NCI-H187 (cell line): ENCODE measurements at regions not wholly inside any gene's neighbourhood (a gene's known extent, or its start where the extent isn't known, plus 50 kb on each side); places are given as distances from the start of the nearest gene placed in this dataset.

Source experiments
- DNase-seq, 2 experiments: peaks; one replicate each; lab custom pipeline; 2025; lab: John Stamatoyannopoulos, UW

- no peak for DNase-seq
Measured at GRCh38 chr6:102407886-102408741, 1014.6 kb downstream of the GRIK2 start.

DNA sequence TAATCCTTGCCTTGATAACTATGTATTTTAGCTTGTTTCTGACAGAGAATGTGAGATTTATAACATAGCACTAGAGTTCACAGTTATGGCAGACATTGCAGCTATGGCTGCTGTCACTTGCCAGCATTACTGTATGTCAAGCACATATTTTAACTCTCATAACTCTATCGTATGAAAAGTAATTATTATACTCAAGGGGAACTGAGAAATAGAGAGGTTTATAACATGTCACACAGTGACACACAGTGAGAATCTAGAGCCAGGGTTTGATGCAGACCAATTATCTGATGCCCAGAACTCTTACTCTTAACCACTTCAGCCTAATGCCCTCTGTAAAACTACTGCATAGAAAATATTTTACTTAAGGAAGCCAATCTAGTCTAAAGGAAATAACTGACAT lies 1012.4 kb downstream of the GRIK2 start:
- no peak for DNase-seq

- DNase-seq = no peak
Measured at GRCh38 chr6:102402635-102403329, 1009.3 kb downstream of the GRIK2 start.

DNA sequence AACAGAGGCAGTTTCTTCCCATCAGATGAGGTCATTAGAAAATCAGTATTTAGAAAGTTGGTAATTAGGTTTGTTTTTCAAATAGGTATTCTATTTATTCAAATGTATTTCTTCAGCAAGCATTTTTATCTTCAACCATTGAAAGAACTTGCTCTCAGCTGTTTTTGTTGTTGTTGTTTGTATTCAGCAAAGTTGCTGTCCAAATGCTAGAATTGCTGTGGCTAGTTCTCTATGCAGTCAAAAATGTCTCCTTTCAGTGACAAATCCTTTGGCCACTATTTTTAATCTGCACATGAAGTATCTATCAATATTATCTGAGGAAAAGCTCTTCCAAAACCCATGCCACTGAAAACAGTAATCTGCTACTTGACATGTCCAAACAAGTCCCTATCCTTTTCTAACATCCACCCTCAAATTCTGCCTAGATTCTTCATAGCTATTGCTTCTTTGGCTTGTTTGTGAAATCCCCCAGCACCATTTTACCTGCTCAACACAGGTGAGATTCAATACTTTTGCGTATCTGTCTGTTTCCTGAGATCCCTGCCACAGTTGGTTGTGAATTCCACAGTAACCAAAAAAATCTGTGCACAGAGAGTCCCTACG lies 1005.4 kb downstream of the GRIK2 start:
- no peak for DNase-seq

DNA sequence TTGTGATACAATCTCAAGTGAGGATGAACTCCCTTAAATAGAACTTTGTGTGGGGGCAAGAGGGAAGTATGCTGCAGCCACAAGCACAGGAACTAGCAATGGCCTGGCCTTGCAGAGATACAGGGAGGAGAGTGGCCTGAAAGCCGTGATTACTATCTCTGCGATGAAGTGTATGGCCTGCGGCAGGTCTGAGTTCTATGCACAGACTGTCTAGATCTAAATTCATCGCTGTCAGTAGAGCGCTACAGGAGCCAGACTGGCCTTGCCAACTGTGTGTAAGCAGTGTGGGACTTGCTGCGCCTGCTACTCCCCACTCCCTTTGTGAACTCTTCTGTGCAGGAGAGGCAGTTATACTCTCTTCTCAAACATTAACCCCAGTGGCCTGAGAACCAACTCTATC lies 997.0 kb downstream of the GRIK2 start:
- no peak for DNase-seq

DNA sequence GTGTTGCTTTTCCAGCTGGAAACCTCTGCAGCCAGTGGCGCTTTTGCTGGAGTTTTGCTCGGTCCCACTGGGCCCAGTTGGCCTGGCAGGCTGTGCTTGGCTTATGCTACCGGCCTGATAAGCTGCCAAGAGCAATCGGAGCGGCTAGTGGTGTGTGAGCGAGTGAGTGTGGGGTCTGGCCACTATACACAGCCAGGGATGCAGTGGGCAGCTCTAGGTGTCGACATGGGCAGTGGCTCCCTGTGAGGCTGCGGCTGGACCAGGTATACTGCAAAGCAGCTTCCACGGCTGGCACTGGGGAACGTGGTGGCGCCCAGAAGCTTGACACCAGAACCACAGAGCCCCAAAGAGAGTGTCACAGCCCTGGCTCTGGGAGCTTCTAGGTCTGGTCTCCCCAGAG lies 996.5 kb downstream of the GRIK2 start:
- no peak for DNase-seq

- DNase-seq = no peak
Measured at GRCh38 chr6:102387326-102388033, 994.0 kb downstream of the GRIK2 start.

DNA sequence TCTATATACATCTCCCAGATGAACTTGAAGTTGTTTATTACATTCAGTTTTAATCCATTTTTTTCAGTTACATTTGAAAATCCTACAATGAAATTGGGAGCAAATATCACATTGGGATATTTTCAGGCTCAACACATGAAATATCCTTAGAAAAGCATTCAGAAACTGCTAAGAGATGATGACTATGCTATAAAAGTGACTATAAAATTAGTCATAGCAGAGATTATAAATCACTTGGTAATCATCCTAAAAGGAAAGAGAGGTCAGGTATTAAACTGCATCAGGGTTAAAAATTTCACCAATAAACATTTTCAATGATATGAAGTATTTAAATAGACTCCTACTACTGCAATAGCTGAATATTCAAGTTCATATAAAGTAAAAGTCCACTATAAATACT lies 987.7 kb downstream of the GRIK2 start:
- DNase-seq = no peak

- no peak for DNase-seq
Measured at GRCh38 chr6:102356170-102356569, 962.7 kb downstream of the GRIK2 start.

DNA sequence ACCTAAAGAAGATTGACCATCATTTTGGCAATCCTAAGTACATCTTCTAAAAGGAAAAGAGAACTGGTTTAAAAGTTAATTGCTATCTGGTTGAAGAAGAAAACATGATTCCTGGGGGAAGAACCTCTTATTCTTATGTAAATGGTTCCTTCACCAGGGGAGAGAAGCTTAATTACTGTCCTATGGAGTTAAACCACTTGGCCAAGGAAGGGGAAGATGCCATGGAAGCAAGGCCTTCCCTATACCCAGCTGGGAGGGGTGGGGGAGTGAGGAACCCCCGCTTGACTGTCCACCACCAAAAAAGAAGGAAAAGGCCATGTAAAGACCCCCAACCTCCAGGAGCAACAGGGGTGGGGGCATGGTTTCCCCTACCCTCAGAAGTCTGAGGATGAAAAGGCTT lies 962.1 kb downstream of the GRIK2 start:
- no peak for DNase-seq

- no peak for DNase-seq
Measured at GRCh38 chr6:102352552-102352951, 959.0 kb downstream of the GRIK2 start.

GRCh38 chr6:102344769-102345168 lies 951.3 kb downstream of the GRIK2 start:
- DNase-seq = no peak

GRCh38 chr6:102340311-102340710 lies 946.8 kb downstream of the GRIK2 start:
- no peak for DNase-seq

- no peak for DNase-seq
Measured at GRCh38 chr6:102333736-102334135, 940.2 kb downstream of the GRIK2 start.

GRCh38 chr6:102327697-102328225 lies 934.3 kb downstream of the GRIK2 start:
- DNase-seq = no peak

GRCh38 chr6:102313699-102314098 lies 920.2 kb downstream of the GRIK2 start:
- DNase-seq = no peak

DNA sequence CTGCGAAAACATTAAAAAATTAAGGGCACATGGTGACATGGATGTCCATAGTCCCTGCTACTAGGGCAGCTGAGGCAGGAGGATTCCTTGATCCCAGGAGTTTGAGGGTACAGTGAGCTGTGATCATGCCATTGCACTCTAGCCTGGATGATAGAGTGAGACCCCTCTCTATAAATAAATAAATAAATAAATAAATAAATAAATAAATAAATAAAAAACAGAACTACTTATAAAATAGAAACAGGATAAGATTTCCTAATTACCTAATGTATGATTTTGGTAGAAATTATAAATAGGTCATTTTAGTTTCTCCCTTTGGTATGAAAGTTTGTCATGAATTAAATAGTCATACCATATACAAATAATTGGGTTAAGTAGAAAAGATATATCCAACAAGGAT lies 916.2 kb downstream of the GRIK2 start:
- no peak for DNase-seq

GRCh38 chr6:102300350-102300749 lies 906.8 kb downstream of the GRIK2 start:
- no peak for DNase-seq

GRCh38 chr6:102298051-102298450 lies 904.5 kb downstream of the GRIK2 start:
- no peak for DNase-seq
